Dermis microvascular lymphatic vessel endothelial cell (primary cell): ENCODE measurements at regions not wholly inside any gene's neighbourhood (a gene's known extent, or its start where the extent isn't known, plus 50 kb on each side); places are given as distances from the start of the nearest gene placed in this dataset.
"Not testable (repeated sequence)": the region's sequence is repeated elsewhere in the genome, so short reads cannot be mapped to it uniquely, and the experiment has no call there.

ENCODE experiments used
- DNase-seq, 2 donors: peaks; one replicate each; pipeline versions ENCODE4 v3.0.0 to v3.0.0-alpha.2; 2010; ENCODE audit warnings: low read depth in 2 of 2

DNA sequence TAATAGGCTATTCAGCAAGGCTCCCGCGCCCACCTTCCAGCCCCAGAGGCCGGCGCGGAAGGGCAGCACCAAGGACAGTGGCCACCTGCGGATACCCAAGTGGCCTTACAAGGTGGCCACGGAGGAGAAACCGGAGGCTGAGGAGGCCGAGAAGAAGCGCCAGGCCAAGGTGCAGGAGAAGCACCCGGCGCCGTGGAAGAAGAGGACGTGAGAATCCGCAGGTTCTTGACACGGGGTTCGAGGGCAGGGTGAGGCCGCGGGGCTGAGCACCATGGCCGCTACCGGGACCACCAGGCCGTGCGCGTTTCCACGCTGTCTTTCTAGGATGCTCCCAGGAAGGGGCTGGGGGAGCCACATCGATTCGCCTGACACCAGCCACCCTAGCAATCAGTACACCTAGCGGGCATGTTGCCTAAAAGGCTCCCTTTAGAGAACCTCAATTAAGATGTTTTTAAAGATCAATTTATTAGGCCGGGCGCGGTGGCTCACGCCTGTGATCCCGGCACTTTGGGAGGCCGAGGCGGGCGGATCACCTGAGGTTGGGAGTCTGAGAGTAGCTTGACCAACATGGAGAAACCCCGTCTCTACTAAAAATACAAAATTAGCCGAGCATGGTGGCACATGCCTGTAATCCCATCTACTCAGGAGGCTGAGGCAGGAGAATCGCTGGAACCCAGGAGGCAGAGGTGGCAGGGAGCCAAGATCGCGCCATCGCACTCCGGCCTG, 134.3 kb upstream of the OR4C13 start:
- not testable (repeated sequence) for DNase-seq

GRCh38 chr11:49823188-49823587, 129.0 kb upstream of the OR4C13 start:
- not testable (repeated sequence) for DNase-seq

DNA sequence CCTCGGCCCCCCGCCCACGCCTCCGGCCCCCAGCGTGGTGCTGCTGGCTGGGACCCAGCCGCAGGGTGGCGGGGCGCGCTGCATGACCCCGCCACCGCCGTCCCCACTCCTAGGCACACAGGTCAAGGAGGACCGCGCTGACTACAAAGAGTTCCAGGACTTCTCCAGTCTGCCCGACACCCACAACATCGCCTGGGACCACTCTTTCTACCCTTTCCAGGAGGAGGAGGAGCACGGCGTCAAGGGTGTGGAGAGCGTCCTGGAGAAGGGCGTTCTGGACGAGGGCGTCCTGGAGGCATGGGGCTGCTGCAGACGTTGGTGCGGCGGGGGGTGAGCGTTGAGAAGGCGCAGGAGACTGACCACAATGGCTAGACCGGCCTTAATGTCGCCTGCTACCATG, 101.7 kb upstream of the OR4C13 start:
- not testable (repeated sequence) for DNase-seq

- no peak for DNase-seq
Observed at GRCh38 chr11:49851511-49851910, 100.7 kb upstream of the OR4C13 start.

- DNase-seq, result no peak
Observed at GRCh38 chr11:49851971-49852389, 100.2 kb upstream of the OR4C13 start.

- not testable (repeated sequence) for DNase-seq
Observed at GRCh38 chr11:49888875-49889274, 63.3 kb upstream of the OR4C13 start.

GRCh38 chr11:49891910-49892671, 60.1 kb upstream of the OR4C13 start:
- not testable (repeated sequence) for DNase-seq

DNA sequence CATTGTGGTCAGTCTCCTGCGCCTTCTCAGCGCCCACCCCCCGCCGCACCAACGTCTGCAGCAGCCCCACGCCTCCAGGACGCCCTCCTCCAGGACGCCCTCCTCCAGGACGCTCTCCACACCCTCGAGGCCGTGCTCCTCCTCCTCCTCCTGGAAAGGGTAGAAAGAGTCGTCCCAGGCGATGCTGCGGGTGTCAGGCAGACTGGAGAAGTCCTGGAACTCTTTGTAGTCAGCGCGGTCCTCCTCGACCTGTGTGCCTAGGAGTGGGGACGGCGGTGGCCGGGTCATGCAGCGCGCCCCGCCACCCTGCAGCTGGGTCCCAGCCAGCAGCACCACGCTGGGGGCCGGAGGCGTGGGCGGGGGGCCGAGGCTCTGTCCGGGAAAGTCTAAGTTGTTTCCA, 58.7 kb upstream of the OR4C13 start:
- DNase-seq, result not testable (repeated sequence)
